Epithelial cell of esophagus (primary cell): ENCODE measurements at regions not wholly inside any gene's neighbourhood (a gene's known extent, or its start where the extent isn't known, plus 50 kb on each side); places are given as distances from the start of the nearest gene placed in this dataset.

ENCODE experiments used
- DNase-seq: peaks from one replicate; pipeline ENCODE4 v3.0.0; 2010; ENCODE audit warnings: low read depth
- H3K4me3 ChIP-seq: 2 replicates; pipeline ENCODE4 v1.5.1; 2011; ENCODE audit warnings: mild to moderate bottlenecking, low read length, control low read depth
- CTCF ChIP-seq: IDR thresholded peaks from 2 replicates; pipeline ENCODE4 v1.5.1; 2011; ENCODE audit warnings: low read depth, mild to moderate bottlenecking, low read length, control low read depth, inconsistent platforms; ENCODE audit not compliant: insufficient read depth; ENCODE audit errors: missing control alignments

GRCh38 chr2:117071556-117072102, 742.9 kb upstream of the DDX18 start:
- TF ChIP-seq CTCF: no peak
- H3K4me3 ChIP-seq: no peak overlapping the region
- no peak for DNase-seq

DNA sequence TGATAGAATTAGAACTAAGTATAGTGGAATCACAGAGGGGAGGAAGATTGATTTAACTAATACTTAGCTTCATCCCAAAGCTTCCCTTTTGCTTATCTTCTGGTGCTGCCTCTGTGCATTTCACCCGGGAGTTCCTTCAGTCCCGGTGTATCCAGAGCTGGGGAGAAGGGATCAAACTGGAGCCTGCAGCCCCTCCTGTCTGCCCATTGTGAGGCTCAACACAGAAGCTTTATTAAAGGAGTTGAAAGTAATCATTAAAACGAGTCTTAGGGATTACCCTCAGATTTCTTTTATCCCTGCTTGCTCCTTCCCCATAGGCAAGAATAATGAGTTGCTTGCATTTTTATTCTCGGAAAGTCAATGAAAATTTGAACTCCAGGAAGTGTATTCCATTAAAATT, 739.7 kb upstream of the DDX18 start:
- DNase-seq: no peak
- TF ChIP-seq CTCF: no peak

DNA sequence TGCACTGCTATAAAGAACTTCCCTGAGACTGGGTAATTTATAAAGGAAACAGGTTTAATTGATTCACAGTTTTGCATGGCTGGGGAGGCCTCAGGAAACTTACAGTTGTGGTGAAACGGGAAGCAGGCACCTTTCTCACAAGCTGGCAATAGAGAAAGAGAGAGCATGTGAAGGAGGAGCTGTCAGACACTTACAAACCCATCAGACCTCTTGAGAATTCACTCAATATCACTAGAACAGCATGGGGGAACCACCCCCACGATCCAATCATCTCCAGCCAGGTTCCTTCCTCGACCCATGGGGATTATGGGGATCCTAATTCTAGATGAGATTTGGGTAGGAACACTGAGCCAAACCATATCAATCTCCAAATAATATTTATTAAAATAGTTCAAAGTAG, 729.2 kb upstream of the DDX18 start:
- TF ChIP-seq CTCF: no peak
- no peak for DNase-seq

More for the DNA sequence above, 739.7 kb upstream of the DDX18 start:
- H3K4me3 ChIP-seq: no peak overlapping the region

GRCh38 chr2:117085737-117086136, 728.8 kb upstream of the DDX18 start:
- no peak for TF ChIP-seq CTCF
- H3K4me3 ChIP-seq: no peak overlapping the region
- no peak for DNase-seq

More for the DNA sequence above, 729.2 kb upstream of the DDX18 start:
- no peak overlapping the region for H3K4me3 ChIP-seq

GRCh38 chr2:117086174-117086942, 728.1 kb upstream of the DDX18 start:
- TF ChIP-seq CTCF: no peak

DNA sequence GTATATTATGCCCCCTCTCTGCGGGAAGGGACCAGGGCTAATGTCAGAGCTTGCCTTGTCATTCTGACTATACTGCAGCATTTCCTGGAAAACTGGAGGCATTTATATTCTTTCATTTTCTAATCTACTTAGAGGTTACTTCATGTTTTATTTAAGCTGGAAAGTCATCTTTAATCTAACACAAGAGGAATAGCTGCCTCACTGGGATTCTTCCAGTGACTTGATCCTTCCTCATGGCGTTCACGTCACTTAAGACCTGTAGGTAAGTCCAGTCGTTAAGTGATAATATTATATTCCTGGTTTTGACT, 727.6 kb upstream of the DDX18 start:
- no peak for TF ChIP-seq CTCF
- H3K4me3 ChIP-seq: no peak overlapping the region
- DNase-seq: no peak

More at GRCh38 chr2:117086174-117086942, 728.1 kb upstream of the DDX18 start:
- H3K4me3 ChIP-seq: no peak overlapping the region
- no peak for DNase-seq
